GM18499 (cell line): ENCODE measurements at regions not wholly inside any gene's neighbourhood (a gene's known extent, or its start where the extent isn't known, plus 50 kb on each side); places are given as distances from the start of the nearest gene placed in this dataset.

Source experiments
- ATAC-seq: cut with Tn5 transposase; IDR thresholded peaks from one replicate; pipeline ENCODE4 v1.9.1; 2021; ENCODE audit warnings: moderate number of reproducible peaks; ENCODE audit not compliant: insufficient read depth, unreplicated experiment

GRCh38 chr7:26022982-26023381, 129.0 kb upstream of the NFE2L3 start:
- ATAC-seq, result no peak

- ATAC-seq, result no peak
Measured at GRCh38 chr7:26029911-26030310, 122.1 kb upstream of the NFE2L3 start.

- no peak for ATAC-seq
Measured at GRCh38 chr7:26034391-26034790, 117.6 kb upstream of the NFE2L3 start.

- ATAC-seq, result no peak
Measured at GRCh38 chr7:26035552-26035951, 116.4 kb upstream of the NFE2L3 start.

- no peak for ATAC-seq
Measured at GRCh38 chr7:26036092-26036491, 115.9 kb upstream of the NFE2L3 start.

- ATAC-seq, result no peak
Measured at GRCh38 chr7:26038201-26038990, 113.6 kb upstream of the NFE2L3 start.

GRCh38 chr7:26040085-26040484, 111.9 kb upstream of the NFE2L3 start:
- no peak for ATAC-seq

- ATAC-seq, result no peak
Measured at GRCh38 chr7:26042237-26042636, 109.8 kb upstream of the NFE2L3 start.

- no peak for ATAC-seq
Measured at GRCh38 chr7:26043801-26044200, 108.2 kb upstream of the NFE2L3 start.

- ATAC-seq, result no peak
Measured at GRCh38 chr7:26044320-26044719, 107.7 kb upstream of the NFE2L3 start.

GRCh38 chr7:26046150-26046549, 105.8 kb upstream of the NFE2L3 start:
- no peak for ATAC-seq

- ATAC-seq, result no peak
Measured at GRCh38 chr7:26046878-26047277, 105.1 kb upstream of the NFE2L3 start.

GRCh38 chr7:26048663-26049062, 103.3 kb upstream of the NFE2L3 start:
- ATAC-seq, result no peak

- no peak for ATAC-seq
Measured at GRCh38 chr7:26049081-26049480, 102.9 kb upstream of the NFE2L3 start.

GRCh38 chr7:26051021-26051420, 101.0 kb upstream of the NFE2L3 start:
- ATAC-seq, result no peak

GRCh38 chr7:26052706-26053105, 99.3 kb upstream of the NFE2L3 start:
- ATAC-seq, result no peak

GRCh38 chr7:26054386-26054785, 97.6 kb upstream of the NFE2L3 start:
- no peak for ATAC-seq

GRCh38 chr7:26055241-26055640, 96.8 kb upstream of the NFE2L3 start:
- no peak for ATAC-seq

- no peak for ATAC-seq
Measured at GRCh38 chr7:26060733-26061677, 91.0 kb upstream of the NFE2L3 start.

GRCh38 chr7:26061678-26062603, 90.1 kb upstream of the NFE2L3 start:
- no peak for ATAC-seq
